Testis (tissue), 2 donors: ENCODE measurements at regions not wholly inside any gene's neighbourhood (a gene's known extent, or its start where the extent isn't known, plus 50 kb on each side); places are given as distances from the start of the nearest gene placed in this dataset.

Source experiments
- DNase-seq: peaks from one replicate; pipeline ENCODE4 v3.0.0-alpha.2; 2019
- H3K27ac ChIP-seq, 2 donors: fragments of 200-600 bp; sonication (generic); one replicate each; pipeline ENCODE4 v1.5.1; 2019
- H3K27me3 ChIP-seq: fragments of 200-600 bp; sonication (generic); one replicate; pipeline ENCODE4 v1.5.1; 2019
- H3K36me3 ChIP-seq: fragments of 200-600 bp; sonication (generic); one replicate; pipeline ENCODE4 v1.5.1; 2017; ENCODE audit warnings: low read depth; ENCODE audit errors: missing control alignments
- H3K4me1 ChIP-seq: fragments of 200-600 bp; sonication (generic); one replicate; pipeline ENCODE4 v1.5.1; 2019
- H3K4me3 ChIP-seq, 2 donors: fragments of 200-600 bp; sonication (generic); one replicate each; pipeline ENCODE4 v1.5.1; 2017 to 2019
- H3K9me3 ChIP-seq: fragments of 200-600 bp; sonication (generic); one replicate; pipeline ENCODE4 v1.5.1; 2017
- CTCF ChIP-seq, 3 experiments: fragments of 450-650 bp in 2 of 3; fragments of 200-600 bp in 1 of 3; sonication (generic) in 1 of 3; IDR thresholded peaks; one replicate each; pipeline ENCODE4 v1.5.1; 2016 to 2019; ENCODE audit warnings: antibody characterized with exemption in 3 of 3, mild to moderate bottlenecking in 2 of 3, moderate library complexity in 1 of 3
- POLR2A ChIP-seq: fragments of 450-650 bp; IDR thresholded peaks from one replicate; pipeline ENCODE4 v1.6.1; 2017; ENCODE audit warnings: antibody characterized with exemption, mild to moderate bottlenecking, moderate library complexity
- WGBS, 2 donors: methylation state at CpG; one replicate each; pipeline ENCODE4 v1.1.5; 2018; 5-methylcytosine and 5-hydroxymethylcytosine counted together
- intact Hi-C: fragments of 100-400 bp; cut with DNase I; formaldehyde crosslinking; loops from one replicate; pipeline ENCODE4 v1.15.1; 2023; ENCODE audit warnings: low total_unique reads

- TF ChIP-seq CTCF (IDR thresholded peaks at IDR 0.05) = no peak
- no peak for TF ChIP-seq POLR2A
- no peak for DNase-seq
- H3K4me3 ChIP-seq = no peak overlapping the region
- intact Hi-C loops = no loop called here
- H3K36me3 ChIP-seq = no peaks in the 10 kb centered on the region
- no peak overlapping the region for H3K27ac ChIP-seq
- no peaks in the 10 kb centered on the region for H3K27me3 ChIP-seq
- 63 to 94% methylated on average over 2 to 3 of the region's 3 CpGs for WGBS, 2 donors
- no peaks in the 10 kb centered on the region for H3K4me1 ChIP-seq
- no peaks in the 10 kb centered on the region for H3K9me3 ChIP-seq
Observed at GRCh38 chrX:65925592-65925991, 114.3 kb downstream of the VSIG4 start.

GRCh38 chrX:65925005-65925404, 114.9 kb downstream of the VSIG4 start:
- Histone ChIP-seq H3K27me3 (no peaks in the 10 kb centered on the region), H3K4me3 (no peak overlapping the region), H3K27ac (no peak overlapping the region), H3K4me1 (no peaks in the 10 kb centered on the region), H3K36me3 (no peaks in the 10 kb centered on the region), H3K9me3 (no peaks in the 10 kb centered on the region)
- TF ChIP-seq POLR2A = no peak
- no peak for TF ChIP-seq CTCF (IDR thresholded peaks at IDR 0.05)
- no peak for DNase-seq
- intact Hi-C loops = no loop called here
- WGBS, 2 donors = 78% methylated on average over 3 of the region's 3 CpGs; no CpG with 5 or more reads in 1 of the 2 donors

GRCh38 chrX:65921363-65921762, 118.5 kb downstream of the VSIG4 start:
- TF ChIP-seq CTCF (IDR thresholded peaks at IDR 0.05) = no peak
- no peak for TF ChIP-seq POLR2A

GRCh38 chrX:65920620-65921019, 119.3 kb downstream of the VSIG4 start:
- Histone ChIP-seq H3K4me3 (no peak overlapping the region), H3K9me3 (no peaks in the 10 kb centered on the region), H3K36me3 (no peaks in the 10 kb centered on the region), H3K27ac (no peak overlapping the region), H3K27me3 (no peaks in the 10 kb centered on the region), H3K4me1 (no peaks in the 10 kb centered on the region)
- 14 to 20% methylated on average over 1 of the region's 1 CpG for WGBS, 2 donors
- TF ChIP-seq POLR2A = no peak
- no peak for TF ChIP-seq CTCF (IDR thresholded peaks at IDR 0.05)
- DNase-seq = no peak
- intact Hi-C loops = no loop called here

More at GRCh38 chrX:65921363-65921762, 118.5 kb downstream of the VSIG4 start:
- no peak overlapping the region for H3K4me3 ChIP-seq
- intact Hi-C loops = no loop called here
- no peaks in the 10 kb centered on the region for H3K36me3 ChIP-seq
- WGBS, 2 donors = 66 to 67% methylated on average over 2 of the region's 2 CpGs
- DNase-seq = no peak
- no peaks in the 10 kb centered on the region for H3K27me3 ChIP-seq
- H3K4me1 ChIP-seq = no peaks in the 10 kb centered on the region
- H3K27ac ChIP-seq = no peak overlapping the region
- no peaks in the 10 kb centered on the region for H3K9me3 ChIP-seq

GRCh38 chrX:65910899-65911298, 129.0 kb downstream of the VSIG4 start:
- no peaks in the 10 kb centered on the region for H3K27me3 ChIP-seq
- H3K27ac ChIP-seq = no peak overlapping the region
- no peak overlapping the region for H3K4me3 ChIP-seq
- TF ChIP-seq POLR2A (no peak), CTCF (IDR thresholded peaks at IDR 0.05) (no peak)
- H3K36me3 ChIP-seq = no peaks in the 10 kb centered on the region
- intact Hi-C loops = no loop called here
- WGBS, 2 donors = 76 to 93% methylated on average over 3 of the region's 3 CpGs
- no peaks in the 10 kb centered on the region for H3K4me1 ChIP-seq
- no peak for DNase-seq
- no peaks in the 10 kb centered on the region for H3K9me3 ChIP-seq
